ENCODE measurements at regions not wholly inside any gene's neighbourhood (a gene's known extent, or its start where the extent isn't known, plus 50 kb on each side); places are given as distances from the start of the nearest gene placed in this dataset.

GRCh38 chr3:70620956-70621355, 308.5 kb upstream of the MDFIC2 start:
- no peak for TF ChIP-seq CTCF (IDR thresholded peaks at IDR 0.05; ENCODE audit: borderline replicate concordance, extremely low read depth, low read length, poor library complexity, severe bottlenecking)
- no peak for TF ChIP-seq EZH2 (IDR thresholded peaks at IDR 0.05; ENCODE audit: borderline replicate concordance, low read depth, low read length, severe bottlenecking)
